H9 (cell line): ENCODE measurements at regions not wholly inside any gene's neighbourhood (a gene's known extent, or its start where the extent isn't known, plus 50 kb on each side); places are given as distances from the start of the nearest gene placed in this dataset.

Experiments
- DNase-seq: peaks from one replicate; pipeline ENCODE4 v3.0.0-alpha.2; 2017
- H2AFZ ChIP-seq: one replicate; pipeline ENCODE4 v1.6.1; 2013; ENCODE audit warnings: mild to moderate bottlenecking, low read length, control low read depth, moderate library complexity
- H2AK5ac ChIP-seq: 2 replicates; pipeline ENCODE4 v1.6.1; 2013; ENCODE audit warnings: low read length, control low read depth, mixed read lengths; ENCODE audit not compliant: insufficient read length
- H2BK120ac ChIP-seq: one replicate; pipeline ENCODE4 v1.6.1; 2013; ENCODE audit warnings: low read depth, mild to moderate bottlenecking, low read length, control low read depth, inconsistent platforms; ENCODE audit not compliant: poor library complexity, severe bottlenecking
- H2BK12ac ChIP-seq: 2 replicates; pipeline ENCODE4 v1.6.1; 2013; ENCODE audit warnings: low read length, control low read depth, mixed read lengths, low read depth; ENCODE audit not compliant: insufficient read length
- H2BK15ac ChIP-seq: 2 replicates; pipeline ENCODE4 v1.6.1; 2013; ENCODE audit warnings: low read depth, low read length, control low read depth
- H2BK20ac ChIP-seq: one replicate; pipeline ENCODE4 v1.6.1; 2013; ENCODE audit warnings: low read depth, mild to moderate bottlenecking, low read length, control low read depth, inconsistent platforms; ENCODE audit not compliant: poor library complexity, severe bottlenecking
- H2BK5ac ChIP-seq: 2 replicates; pipeline ENCODE4 v1.6.1; 2013; ENCODE audit warnings: low read length, control low read depth, mixed read lengths; ENCODE audit not compliant: insufficient read length
- H3K14ac ChIP-seq: 2 replicates; pipeline ENCODE4 v1.6.1; 2013; ENCODE audit warnings: low read length, control low read depth; ENCODE audit not compliant: insufficient read depth
- H3K18ac ChIP-seq: 2 replicates; pipeline ENCODE4 v1.6.1; 2013; ENCODE audit warnings: low read depth, mild to moderate bottlenecking, mixed read lengths, low read length, control low read depth; ENCODE audit not compliant: insufficient read length
- H3K23ac ChIP-seq: 2 replicates; pipeline ENCODE4 v1.6.1; 2013; ENCODE audit warnings: low read length, control low read depth, mixed read lengths, low read depth; ENCODE audit not compliant: insufficient read length
- H3K23me2 ChIP-seq: 2 replicates; pipeline ENCODE4 v1.6.1; 2013; ENCODE audit warnings: low read depth, mild to moderate bottlenecking, mixed read lengths, low read length, control low read depth; ENCODE audit not compliant: insufficient read length, poor library complexity, severe bottlenecking
- H3K27ac ChIP-seq: 2 replicates; pipeline ENCODE4 v1.5.1; 2013; ENCODE audit warnings: low read length, control low read depth, mixed read lengths, low read depth; ENCODE audit not compliant: insufficient read length
- H3K27me3 ChIP-seq: 2 replicates; pipeline ENCODE4 v1.6.1; 2013; ENCODE audit warnings: low read length, control low read depth, inconsistent platforms; ENCODE audit not compliant: insufficient read depth
- H3K4ac ChIP-seq: 2 replicates; pipeline ENCODE4 v1.6.1; 2013; ENCODE audit warnings: low read depth, mild to moderate bottlenecking, control low read depth, inconsistent platforms, low read length, moderate library complexity
- H3K4me1 ChIP-seq: 2 replicates; pipeline ENCODE4 v1.6.1; 2013; ENCODE audit warnings: low read length, control low read depth, inconsistent platforms; ENCODE audit not compliant: insufficient read depth
- H3K4me2 ChIP-seq: 2 replicates; pipeline ENCODE4 v1.6.1; 2013; ENCODE audit warnings: low read length, control low read depth, mixed read lengths; ENCODE audit not compliant: insufficient read length, insufficient read depth
- H3K56ac ChIP-seq: 2 replicates; pipeline ENCODE4 v1.6.1; 2013; ENCODE audit warnings: low read depth, mild to moderate bottlenecking, mixed read lengths, low read length, control low read depth; ENCODE audit not compliant: insufficient read length
- H3K79me1 ChIP-seq: 2 replicates; pipeline ENCODE4 v1.6.1; 2013; ENCODE audit warnings: low read depth, mild to moderate bottlenecking, moderate library complexity, low read length, control low read depth, inconsistent platforms; ENCODE audit not compliant: insufficient read depth, poor library complexity, severe bottlenecking
- H3K79me2 ChIP-seq: 2 replicates; pipeline ENCODE4 v1.6.1; 2013; ENCODE audit warnings: low read length, control low read depth, inconsistent platforms; ENCODE audit not compliant: insufficient read depth
- H3K9ac ChIP-seq: 2 replicates; pipeline ENCODE4 v1.6.1; 2013; ENCODE audit warnings: low read length, control low read depth, mixed read lengths; ENCODE audit not compliant: insufficient read length; ENCODE audit errors: extremely low read depth
- H3K9me3 ChIP-seq: one replicate; pipeline ENCODE4 v1.6.1; 2013; ENCODE audit warnings: low read depth, low read length, inconsistent platforms; ENCODE audit not compliant: control insufficient read depth
- H3T11ph ChIP-seq: one replicate; pipeline ENCODE4 v1.6.1; 2013; ENCODE audit warnings: mild to moderate bottlenecking, low read length, control low read depth, inconsistent platforms
- H4K20me1 ChIP-seq: one replicate; pipeline ENCODE4 v1.6.1; 2013; ENCODE audit not compliant: control insufficient read depth, insufficient read length, insufficient read depth
- H4K5ac ChIP-seq: 2 replicates; pipeline ENCODE4 v1.6.1; 2013; ENCODE audit warnings: low read depth, mild to moderate bottlenecking, mixed read lengths, low read length, control low read depth; ENCODE audit not compliant: insufficient read length
- H4K8ac ChIP-seq: replicated peaks from 2 replicates; pipeline ENCODE4 v1.6.1; 2013; ENCODE audit warnings: low read length, control low read depth, mixed read lengths, low read depth; ENCODE audit not compliant: insufficient read length
- H4K91ac ChIP-seq: 2 replicates; pipeline ENCODE4 v1.6.1; 2013; ENCODE audit warnings: low read depth, mild to moderate bottlenecking, moderate library complexity, mixed read lengths, low read length, control low read depth; ENCODE audit not compliant: insufficient read length
- H3K27ac Mint-ChIP-seq, 3 experiments: 2 replicates in 2 of 3; 3 replicates in 1 of 3; pipeline ENCODE4 v1.8.0; 2020 to 2021; ENCODE audit warnings: mixed read lengths in 3 of 3, mild to moderate bottlenecking in 1 of 3, moderate library complexity in 1 of 3
- H3K27me3 Mint-ChIP-seq: 2 replicates; pipeline ENCODE4 v1.8.0; 2021; ENCODE audit warnings: low read depth, mild to moderate bottlenecking, moderate library complexity, mixed read lengths
- H3K36me3 Mint-ChIP-seq, 3 experiments: 2 replicates in 2 of 3; 3 replicates in 1 of 3; pipeline ENCODE4 v1.8.0; 2020 to 2021; ENCODE audit warnings: low read depth in 3 of 3, mixed read lengths in 3 of 3; ENCODE audit not compliant: insufficient read depth in 1 of 3
- H3K4me1 Mint-ChIP-seq, 2 experiments: 2 replicates each; pipeline ENCODE4 v1.8.0; 2020; ENCODE audit warnings: mixed read lengths in 2 of 2
- H3K4me3 Mint-ChIP-seq, 2 experiments: 2 replicates in 1 of 2; 3 replicates in 1 of 2; pipeline ENCODE4 v1.8.0; 2020 to 2021; ENCODE audit warnings: mild to moderate bottlenecking in 2 of 2, mixed read lengths in 2 of 2, moderate library complexity in 1 of 2
- H3K9me3 Mint-ChIP-seq, 2 experiments: 2 replicates in 1 of 2; 3 replicates in 1 of 2; pipeline ENCODE4 v1.8.0; 2020; ENCODE audit warnings: mild to moderate bottlenecking in 2 of 2, mixed read lengths in 2 of 2, moderate library complexity in 1 of 2
- CTCF ChIP-seq: fragments of 200-600 bp; sonication (generic); conservative IDR thresholded peaks from 3 replicates; pipeline ENCODE4 v1.8.0; 2021; ENCODE audit warnings: antibody characterized with exemption, mild to moderate bottlenecking
- WGBS: extraction: QIAGEN DNeasy Blood & Tissue Kit; methylation state at CpG from one replicate; pipeline ENCODE4 v1.1.7; 2013; ENCODE audit warnings: missing lambda C conversion rate, low lambda C conversion rate, mixed read lengths; ENCODE audit not compliant: insufficient read length; ENCODE audit errors: extremely low coverage; 5-methylcytosine and 5-hydroxymethylcytosine counted together

DNA sequence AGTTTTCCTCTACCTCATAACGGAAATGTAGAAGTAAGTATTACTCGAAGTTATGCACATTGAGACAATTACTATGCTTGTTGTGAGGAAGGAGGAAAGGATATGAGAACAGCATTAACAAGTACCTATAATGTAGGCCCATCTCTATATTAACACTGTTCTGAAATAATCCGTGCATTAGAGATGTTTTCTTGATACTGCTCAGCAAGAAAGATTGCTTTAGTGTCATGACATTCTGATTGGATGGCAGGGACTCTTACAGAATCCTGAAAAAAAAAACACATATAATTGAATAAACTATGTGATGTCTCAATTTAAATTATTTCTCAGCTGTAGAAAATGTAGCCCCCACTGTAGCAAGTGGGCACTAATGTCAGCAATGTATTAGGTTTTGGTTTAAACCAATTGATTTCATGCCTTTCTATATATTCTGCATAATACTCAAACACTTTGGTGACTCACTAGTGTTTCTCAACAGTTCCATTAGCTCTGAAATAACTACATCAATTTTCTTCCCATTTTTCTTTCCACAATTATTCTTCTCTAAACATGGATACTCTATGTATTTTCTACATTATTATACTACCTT lies 598.3 kb upstream of the BCHE start:
- no peaks in the 10 kb centered on the region for H3K4me1 ChIP-seq
- no peak overlapping the region for H3T11ph ChIP-seq
- H4K20me1 ChIP-seq, result no peaks in the 10 kb centered on the region
- H3K4ac ChIP-seq, result no peak overlapping the region
- no peak overlapping the region for H3K23ac ChIP-seq
- no peaks in the 10 kb centered on the region for H3K23me2 ChIP-seq
- H2BK12ac ChIP-seq, result no peak overlapping the region
- no peak overlapping the region for H3K4me2 ChIP-seq
- H3K79me2 ChIP-seq, result no peaks in the 10 kb centered on the region
- no peaks in the 10 kb centered on the region for H3K9me3 ChIP-seq
- H2BK20ac ChIP-seq, result no peak overlapping the region
- no peak overlapping the region for H4K5ac ChIP-seq
- H4K8ac ChIP-seq, result no peak overlapping the region
- no peak overlapping the region for H2BK15ac ChIP-seq
- no peak overlapping the region for H3K56ac ChIP-seq
- no peak overlapping the region for H2BK5ac ChIP-seq
- no peak overlapping the region for H3K27ac ChIP-seq
- H3K27me3 ChIP-seq, result no peaks in the 10 kb centered on the region
- TF ChIP-seq CTCF, result no peak
- H3K14ac ChIP-seq, result no peak overlapping the region
- Mint-ChIP-seq H3K9me3 (no peaks in the 10 kb centered on the region), H3K4me1 (no peaks in the 10 kb centered on the region), H3K4me3 (no peak overlapping the region), H3K27me3 (no peaks in the 10 kb centered on the region), H3K27ac (no peak overlapping the region), H3K36me3 (no peaks in the 10 kb centered on the region)
- no peak overlapping the region for H2AK5ac ChIP-seq
- no peak overlapping the region for H2BK120ac ChIP-seq
- H2AFZ ChIP-seq, result no peak overlapping the region
- no peak overlapping the region for H3K18ac ChIP-seq
- no peak for DNase-seq
- no peaks in the 10 kb centered on the region for H3K79me1 ChIP-seq
- WGBS, result no CpG with 5 or more reads among the region's 3 CpGs
- no peak overlapping the region for H4K91ac ChIP-seq
- no peak overlapping the region for H3K9ac ChIP-seq
